PC-3 (cell line): ENCODE measurements at regions not wholly inside any gene's neighbourhood (a gene's known extent, or its start where the extent isn't known, plus 50 kb on each side); places are given as distances from the start of the nearest gene placed in this dataset.

Experiments
- ATAC-seq: fragments of 200-7000 bp; cut with Tn5 transposase; 2 replicates; pipeline ENCODE4 v1.9.1; 2020; ENCODE audit warnings: mild to moderate bottlenecking, moderate library complexity
- BruUV-seq: library from RNA; stranded (reverse); fragments of 400-500 nt; replicated peaks from 2 replicates; lab custom pipeline; 2021; lab: Mats Ljungman, UMichigan
- CTCF ChIA-PET: fragments of 300-600 bp; sonication (Branson Sonifier 250); formaldehyde crosslinking; loops from one replicate; lab custom pipeline; 2022; ENCODE audit warnings: antibody characterized with exemption; lab: Charles Lee
- POLR2A ChIA-PET: fragments of 300-600 bp; sonication (Branson Sonifier 250); formaldehyde crosslinking; loops from one replicate; lab custom pipeline; 2022; ENCODE audit warnings: antibody characterized with exemption; ENCODE audit not compliant: unreplicated experiment; lab: Charles Lee
- DNase-seq: peaks from one replicate; pipeline ENCODE4 v3.0.0-alpha.2; 2015
- H2AFZ ChIP-seq: fragments of 300-600 bp; sonication (generic); 2 replicates; pipeline ENCODE4 v1.6.0; 2016; ENCODE audit warnings: antibody characterized with exemption, low read length
- H3F3A ChIP-seq: fragments of 300-600 bp; sonication (generic); one replicate; pipeline ENCODE4 v1.6.0; 2017; ENCODE audit warnings: antibody characterized with exemption, low read length, control low read depth, mild to moderate bottlenecking; ENCODE audit not compliant: unreplicated experiment
- H3K27ac ChIP-seq: fragments of 300-600 bp; sonication (generic); 2 replicates; pipeline ENCODE4 v1.5.1; 2016; ENCODE audit warnings: mild to moderate bottlenecking, low read length
- H3K27me3 ChIP-seq: fragments of 300-600 bp; sonication (generic); 2 replicates; pipeline ENCODE4 v1.6.1; 2016; ENCODE audit warnings: low read length, mixed read lengths
- H3K36me3 ChIP-seq: fragments of 300-600 bp; sonication (generic); 2 replicates; pipeline ENCODE4 v1.6.1; 2016; ENCODE audit warnings: low read depth, mixed run types, low read length, mixed read lengths
- H3K4me1 ChIP-seq: fragments of 300-600 bp; sonication (generic); 2 replicates; pipeline ENCODE4 v1.5.1; 2016; ENCODE audit warnings: low read length; ENCODE audit not compliant: insufficient read depth
- H3K4me2 ChIP-seq: fragments of 300-600 bp; sonication (generic); 2 replicates; pipeline ENCODE4 v1.6.0; 2016; ENCODE audit warnings: low read length
- H3K4me3 ChIP-seq: fragments of 300-600 bp; sonication (generic); 2 replicates; pipeline ENCODE4 v1.5.1; 2016; ENCODE audit warnings: mild to moderate bottlenecking, low read length, mixed read lengths
- H3K79me2 ChIP-seq: fragments of 300-600 bp; sonication (generic); 2 replicates; pipeline ENCODE4 v1.6.1; 2017; ENCODE audit warnings: low read length, mixed read lengths
- H3K9ac ChIP-seq: fragments of 300-600 bp; sonication (generic); 2 replicates; pipeline ENCODE4 v1.6.0; 2016; ENCODE audit warnings: mild to moderate bottlenecking, low read length
- H3K9me2 ChIP-seq: fragments of 300-600 bp; sonication (generic); replicated peaks from 2 replicates; pipeline ENCODE4 v1.6.1; 2016; ENCODE audit warnings: mixed run types, low read length, mixed read lengths
- H3K9me3 ChIP-seq: fragments of 300-600 bp; sonication (generic); 2 replicates; pipeline ENCODE4 v1.6.1; 2016; ENCODE audit warnings: low read length, mixed read lengths
- H4K20me1 ChIP-seq: fragments of 300-600 bp; sonication (generic); 2 replicates; pipeline ENCODE4 v1.6.1; 2016; ENCODE audit warnings: low read length, mixed read lengths
- EZH2 ChIP-seq: fragments of 300-600 bp; sonication (generic); IDR thresholded peaks from one replicate; pipeline ENCODE4 v1.6.1; 2017; ENCODE audit warnings: antibody characterized with exemption, mild to moderate bottlenecking, low read length; ENCODE audit not compliant: unreplicated experiment
- EZH2phosphoT487 ChIP-seq: fragments of 300-600 bp; sonication (generic); IDR thresholded peaks from 2 replicates; pipeline ENCODE4 v1.6.1; 2018; ENCODE audit warnings: mild to moderate bottlenecking, antibody characterized with exemption, low read length, borderline replicate concordance
- intact Hi-C: fragments of 100-400 bp; cut with micrococcal nuclease; formaldehyde crosslinking; loops from 2 replicates; pipeline ENCODE4 v1.9.0; 2023
- TF ChIP-seq, protein P1 (sequence below): fragments of 300-600 bp; sonication (generic); conservative IDR thresholded peaks from 2 replicates; pipeline ENCODE4 v1.5.1; 2017; ENCODE audit warnings: antibody characterized with exemption, low read depth, mild to moderate bottlenecking, low read length

- ATAC-seq (no peak), DNase-seq (no peak)
- Histone ChIP-seq H3K4me1 (no peaks in the 10 kb centered on the region), H3K4me3 (no peak overlapping the region), H3K36me3 (no peaks in the 10 kb centered on the region), H3K27me3 (peaks cover 6% of the 10 kb centered on the region; the same call in 1 of the 2 replicates), H3K9ac (no peak overlapping the region), H3F3A (no peaks in the 10 kb centered on the region), H4K20me1 (no peaks in the 10 kb centered on the region), H3K9me2 (no peaks in the 10 kb centered on the region), H3K9me3 (no peaks in the 10 kb centered on the region), H2AFZ (no peak overlapping the region), H3K27ac (no peak overlapping the region), H3K79me2 (no peaks in the 10 kb centered on the region), H3K4me2 (no peak overlapping the region)
- ChIA-PET CTCF (no interaction called here), POLR2A (no interaction called here)
- intact Hi-C loops, result no loop called here
- no TSS peak for BruUV-seq
- TF ChIP-seq EZH2 (no peak), EZH2phosphoT487 (no peak)
- TF ChIP-seq, protein P1, sequence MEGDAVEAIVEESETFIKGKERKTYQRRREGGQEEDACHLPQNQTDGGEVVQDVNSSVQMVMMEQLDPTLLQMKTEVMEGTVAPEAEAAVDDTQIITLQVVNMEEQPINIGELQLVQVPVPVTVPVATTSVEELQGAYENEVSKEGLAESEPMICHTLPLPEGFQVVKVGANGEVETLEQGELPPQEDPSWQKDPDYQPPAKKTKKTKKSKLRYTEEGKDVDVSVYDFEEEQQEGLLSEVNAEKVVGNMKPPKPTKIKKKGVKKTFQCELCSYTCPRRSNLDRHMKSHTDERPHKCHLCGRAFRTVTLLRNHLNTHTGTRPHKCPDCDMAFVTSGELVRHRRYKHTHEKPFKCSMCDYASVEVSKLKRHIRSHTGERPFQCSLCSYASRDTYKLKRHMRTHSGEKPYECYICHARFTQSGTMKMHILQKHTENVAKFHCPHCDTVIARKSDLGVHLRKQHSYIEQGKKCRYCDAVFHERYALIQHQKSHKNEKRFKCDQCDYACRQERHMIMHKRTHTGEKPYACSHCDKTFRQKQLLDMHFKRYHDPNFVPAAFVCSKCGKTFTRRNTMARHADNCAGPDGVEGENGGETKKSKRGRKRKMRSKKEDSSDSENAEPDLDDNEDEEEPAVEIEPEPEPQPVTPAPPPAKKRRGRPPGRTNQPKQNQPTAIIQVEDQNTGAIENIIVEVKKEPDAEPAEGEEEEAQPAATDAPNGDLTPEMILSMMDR, result no peak
Observed at GRCh38 chr6:97914912-97915311, 631.9 kb upstream of the MMS22L start.

DNA sequence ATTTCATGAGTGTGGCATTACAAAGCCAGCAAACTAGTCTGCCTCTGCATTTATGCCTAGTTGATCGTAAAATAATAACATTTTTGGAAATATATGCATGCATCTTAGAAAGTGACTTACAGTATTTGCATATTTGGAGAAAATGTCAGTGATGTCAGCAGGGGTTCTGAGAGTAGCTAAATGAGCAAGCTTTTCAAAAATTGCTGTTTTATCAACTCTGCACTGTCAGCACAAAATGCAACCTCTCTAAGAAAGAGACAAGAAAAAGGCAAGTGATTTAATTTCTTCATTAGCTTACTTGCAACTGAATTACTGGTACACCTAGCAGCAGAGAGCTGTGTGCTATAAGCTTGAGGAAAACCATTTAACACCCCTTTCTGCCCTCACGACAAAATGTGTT is 632.5 kb upstream of the MMS22L start:
- H3F3A ChIP-seq, result no peaks in the 10 kb centered on the region
- TF ChIP-seq EZH2phosphoT487 (no peak), EZH2 (no peak)
- TF ChIP-seq, protein P1, result no peak
- no peak overlapping the region for H3K4me2 ChIP-seq
- no peak overlapping the region for H3K9ac ChIP-seq
- H3K27ac ChIP-seq, result no peak overlapping the region
- intact Hi-C loops, result no loop called here
- no TSS peak for BruUV-seq
- peaks cover 6% of the 10 kb centered on the region; the same call in 1 of the 2 replicates for H3K27me3 ChIP-seq
- H3K36me3 ChIP-seq, result no peaks in the 10 kb centered on the region
- no peaks in the 10 kb centered on the region for H3K79me2 ChIP-seq
- no peak for DNase-seq
- H2AFZ ChIP-seq, result no peak overlapping the region
- H3K9me2 ChIP-seq, result no peaks in the 10 kb centered on the region
- no peaks in the 10 kb centered on the region for H4K20me1 ChIP-seq
- no peak overlapping the region for H3K4me3 ChIP-seq
- no peaks in the 10 kb centered on the region for H3K4me1 ChIP-seq
- CTCF ChIA-PET, result no interaction called here
- POLR2A ChIA-PET, result no interaction called here
- no peaks in the 10 kb centered on the region for H3K9me3 ChIP-seq
- ATAC-seq, result no peak

- intact Hi-C loops, result no loop called here
- Histone ChIP-seq H3K9me2 (no peaks in the 10 kb centered on the region), H3K9ac (no peak overlapping the region), H3K79me2 (no peaks in the 10 kb centered on the region), H2AFZ (no peak overlapping the region), H3K4me3 (no peak overlapping the region), H3K36me3 (no peaks in the 10 kb centered on the region), H3K9me3 (no peaks in the 10 kb centered on the region), H4K20me1 (no peaks in the 10 kb centered on the region), H3K27ac (no peak overlapping the region), H3K27me3 (peaks cover 16% of the 10 kb centered on the region; the same call in 1 of the 2 replicates), H3F3A (no peaks in the 10 kb centered on the region), H3K4me2 (no peak overlapping the region), H3K4me1 (no peaks in the 10 kb centered on the region)
- no TSS peak for BruUV-seq
- ChIA-PET POLR2A (no interaction called here), CTCF (no interaction called here)
- no peak for TF ChIP-seq EZH2
- no peak for TF ChIP-seq EZH2phosphoT487
- TF ChIP-seq, protein P1, result no peak
- DNase-seq, result no peak
- no peak for ATAC-seq
Observed at GRCh38 chr6:97917369-97917768, 634.4 kb upstream of the MMS22L start.
